Neural cell (in vitro differentiated cells): ENCODE measurements at regions not wholly inside any gene's neighbourhood (a gene's known extent, or its start where the extent isn't known, plus 50 kb on each side); places are given as distances from the start of the nearest gene placed in this dataset.

Source experiments
- H2AFZ ChIP-seq: fragments of 200-600, 300-800 bp; sonication (generic), shearing (Covaris generic); 2 replicates; pipeline ENCODE4 v1.6.0; 2014; ENCODE audit warnings: low read depth, mild to moderate bottlenecking, antibody characterized with exemption, low read length, moderate library complexity
- H3F3A ChIP-seq: fragments of 200-600 bp; shearing (Covaris generic); 2 replicates; pipeline ENCODE4 v1.6.1; 2016; ENCODE audit warnings: mild to moderate bottlenecking, moderate library complexity, mixed read lengths, antibody characterized with exemption, low read length; ENCODE audit not compliant: insufficient read depth, poor library complexity, severe bottlenecking
- H3K27ac ChIP-seq: fragments of 200-600, 300-800 bp; sonication (generic), shearing (Covaris generic); 2 replicates; pipeline ENCODE4 v1.5.1; 2014; ENCODE audit warnings: mild to moderate bottlenecking, low read length, moderate library complexity
- H3K27me3 ChIP-seq: fragments of 300-800, 200-600 bp; sonication (generic), shearing (Covaris generic); 2 replicates; pipeline ENCODE4 v1.6.0; 2014; ENCODE audit warnings: mild to moderate bottlenecking, low read depth, low read length, moderate library complexity; ENCODE audit not compliant: insufficient read depth
- H3K36me3 ChIP-seq: fragments of 300-800, 200-600 bp; sonication (generic), shearing (Covaris generic); 2 replicates; pipeline ENCODE4 v1.5.1; 2014; ENCODE audit warnings: mild to moderate bottlenecking, antibody characterized with exemption, low read length, moderate library complexity; ENCODE audit not compliant: insufficient read depth
- H3K4me2 ChIP-seq: fragments of 300-800, 200-600 bp; sonication (generic), shearing (Covaris generic); 2 replicates; pipeline ENCODE4 v1.6.0; 2014; ENCODE audit warnings: mild to moderate bottlenecking, low read length
- H3K4me3 ChIP-seq: fragments of 300-800, 200-600 bp; sonication (generic), shearing (Covaris generic); 2 replicates; pipeline ENCODE4 v1.5.1; 2014; ENCODE audit warnings: mild to moderate bottlenecking, low read length, moderate library complexity
- H3K79me2 ChIP-seq: fragments of 200-600 bp; shearing (Covaris generic); replicated peaks from 2 replicates; pipeline ENCODE4 v1.6.0; 2014; ENCODE audit warnings: mild to moderate bottlenecking, low read length, moderate library complexity; ENCODE audit not compliant: insufficient read depth
- H3K9ac ChIP-seq: fragments of 300-800, 200-600 bp; sonication (generic), shearing (Covaris generic); 2 replicates; pipeline ENCODE4 v1.6.1; 2016; ENCODE audit warnings: mild to moderate bottlenecking, low read length, mixed read lengths
- H3K9me2 ChIP-seq: fragments of 200-600 bp; shearing (Covaris generic); 2 replicates; pipeline ENCODE4 v1.6.1; 2016; ENCODE audit warnings: mild to moderate bottlenecking, low read length, mixed read lengths; ENCODE audit not compliant: insufficient read depth
- H3K9me3 ChIP-seq: fragments of 200-600, 300-800 bp; sonication (generic), shearing (Covaris generic); 2 replicates; pipeline ENCODE4 v1.6.1; 2016; ENCODE audit warnings: mild to moderate bottlenecking, mixed run types, low read length, moderate library complexity, mixed read lengths
- H4K20me1 ChIP-seq: fragments of 200-600 bp; shearing (Covaris generic); 2 replicates; pipeline ENCODE4 v1.6.1; 2016; ENCODE audit warnings: mild to moderate bottlenecking, mixed run types; ENCODE audit not compliant: insufficient read depth
- CTCF ChIP-seq: fragments of 450-650 bp; IDR thresholded peaks from 2 replicates; pipeline ENCODE4 v1.5.1; 2014; ENCODE audit warnings: antibody characterized with exemption, mild to moderate bottlenecking, moderate library complexity; ENCODE audit not compliant: poor library complexity, severe bottlenecking
- EP300 ChIP-seq: fragments of 450-650 bp; conservative IDR thresholded peaks from 2 replicates; pipeline ENCODE4 v1.6.1; 2014; ENCODE audit warnings: antibody characterized with exemption, mild to moderate bottlenecking, moderate library complexity; ENCODE audit not compliant: poor library complexity, severe bottlenecking
- EZH2 ChIP-seq: fragments of 200-600, 300-800 bp; shearing (Covaris generic), sonication (generic); IDR thresholded peaks from 2 replicates; pipeline ENCODE4 v1.6.1; 2014; ENCODE audit warnings: antibody characterized with exemption, low read length, borderline replicate concordance, mild to moderate bottlenecking; ENCODE audit not compliant: insufficient read depth, poor library complexity, severe bottlenecking
- MXI1 ChIP-seq: fragments of 450-650 bp; conservative IDR thresholded peaks from 2 replicates; pipeline ENCODE4 v1.6.1; 2014; ENCODE audit warnings: antibody characterized with exemption, mild to moderate bottlenecking; ENCODE audit not compliant: poor library complexity, severe bottlenecking
- POLR2AphosphoS5 ChIP-seq: IDR thresholded peaks from 2 replicates; pipeline ENCODE4 v1.6.1; 2012
- RAD21 ChIP-seq: fragments of 450-650 bp; conservative IDR thresholded peaks from 2 replicates; pipeline ENCODE4 v1.6.1; 2014; ENCODE audit warnings: antibody characterized with exemption, mild to moderate bottlenecking, moderate library complexity
- SMC3 ChIP-seq: fragments of 450-650 bp; conservative IDR thresholded peaks from 2 replicates; pipeline ENCODE4 v1.6.1; 2014; ENCODE audit warnings: antibody characterized with exemption, mild to moderate bottlenecking, moderate library complexity; ENCODE audit not compliant: poor library complexity
- TAF1 ChIP-seq: IDR thresholded peaks from 2 replicates; pipeline ENCODE4 v1.6.1; 2012; ENCODE audit warnings: low read depth
- TF ChIP-seq, protein P1 (sequence below): IDR thresholded peaks from 2 replicates; pipeline ENCODE4 v1.6.1; 2012; ENCODE audit warnings: borderline replicate concordance

GRCh38 chr11:30719371-30719770 is 133.2 kb upstream of the MPPED2 start:
- no peak overlapping the region for H2AFZ ChIP-seq

GRCh38 chr11:30717641-30718040 is 131.5 kb upstream of the MPPED2 start:
- H3K4me3 ChIP-seq, result no peak overlapping the region
- no peak overlapping the region for H3K27ac ChIP-seq
- H3K9me3 ChIP-seq, result no peaks in the 10 kb centered on the region
- H2AFZ ChIP-seq, result no peak overlapping the region
- no peak overlapping the region for H3K4me2 ChIP-seq
- no peaks in the 10 kb centered on the region for H3F3A ChIP-seq
- no peaks in the 10 kb centered on the region for H3K9me2 ChIP-seq
- no peaks in the 10 kb centered on the region for H3K36me3 ChIP-seq
- no peaks in the 10 kb centered on the region for H4K20me1 ChIP-seq
- no peak for TF ChIP-seq EP300
- no peak for TF ChIP-seq MXI1
- no peak for TF ChIP-seq CTCF
- TF ChIP-seq, protein P1, sequence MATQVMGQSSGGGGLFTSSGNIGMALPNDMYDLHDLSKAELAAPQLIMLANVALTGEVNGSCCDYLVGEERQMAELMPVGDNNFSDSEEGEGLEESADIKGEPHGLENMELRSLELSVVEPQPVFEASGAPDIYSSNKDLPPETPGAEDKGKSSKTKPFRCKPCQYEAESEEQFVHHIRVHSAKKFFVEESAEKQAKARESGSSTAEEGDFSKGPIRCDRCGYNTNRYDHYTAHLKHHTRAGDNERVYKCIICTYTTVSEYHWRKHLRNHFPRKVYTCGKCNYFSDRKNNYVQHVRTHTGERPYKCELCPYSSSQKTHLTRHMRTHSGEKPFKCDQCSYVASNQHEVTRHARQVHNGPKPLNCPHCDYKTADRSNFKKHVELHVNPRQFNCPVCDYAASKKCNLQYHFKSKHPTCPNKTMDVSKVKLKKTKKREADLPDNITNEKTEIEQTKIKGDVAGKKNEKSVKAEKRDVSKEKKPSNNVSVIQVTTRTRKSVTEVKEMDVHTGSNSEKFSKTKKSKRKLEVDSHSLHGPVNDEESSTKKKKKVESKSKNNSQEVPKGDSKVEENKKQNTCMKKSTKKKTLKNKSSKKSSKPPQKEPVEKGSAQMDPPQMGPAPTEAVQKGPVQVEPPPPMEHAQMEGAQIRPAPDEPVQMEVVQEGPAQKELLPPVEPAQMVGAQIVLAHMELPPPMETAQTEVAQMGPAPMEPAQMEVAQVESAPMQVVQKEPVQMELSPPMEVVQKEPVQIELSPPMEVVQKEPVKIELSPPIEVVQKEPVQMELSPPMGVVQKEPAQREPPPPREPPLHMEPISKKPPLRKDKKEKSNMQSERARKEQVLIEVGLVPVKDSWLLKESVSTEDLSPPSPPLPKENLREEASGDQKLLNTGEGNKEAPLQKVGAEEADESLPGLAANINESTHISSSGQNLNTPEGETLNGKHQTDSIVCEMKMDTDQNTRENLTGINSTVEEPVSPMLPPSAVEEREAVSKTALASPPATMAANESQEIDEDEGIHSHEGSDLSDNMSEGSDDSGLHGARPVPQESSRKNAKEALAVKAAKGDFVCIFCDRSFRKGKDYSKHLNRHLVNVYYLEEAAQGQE, result no peak
- TF ChIP-seq RAD21, result no peak
- TF ChIP-seq TAF1, result no peak
- no peak for TF ChIP-seq EZH2
- TF ChIP-seq POLR2AphosphoS5, result no peak
- TF ChIP-seq SMC3, result no peak
- no peak overlapping the region for H3K9ac ChIP-seq
- no peaks in the 10 kb centered on the region for H3K27me3 ChIP-seq
- no peaks in the 10 kb centered on the region for H3K79me2 ChIP-seq

More at GRCh38 chr11:30719371-30719770, 133.2 kb upstream of the MPPED2 start:
- Histone ChIP-seq H3K36me3 (no peaks in the 10 kb centered on the region), H3K27me3 (no peaks in the 10 kb centered on the region), H3K79me2 (no peaks in the 10 kb centered on the region), H3K9me3 (no peaks in the 10 kb centered on the region), H3K9ac (no peak overlapping the region), H4K20me1 (no peaks in the 10 kb centered on the region), H3K9me2 (no peaks in the 10 kb centered on the region), H3K27ac (no peak overlapping the region), H3K4me2 (no peak overlapping the region), H3K4me3 (no peak overlapping the region), H3F3A (no peaks in the 10 kb centered on the region)
- no peak for TF ChIP-seq CTCF
- TF ChIP-seq POLR2AphosphoS5, result no peak
- no peak for TF ChIP-seq TAF1
- no peak for TF ChIP-seq SMC3
- TF ChIP-seq EZH2, result no peak
- TF ChIP-seq RAD21, result no peak
- no peak for TF ChIP-seq MXI1
- TF ChIP-seq, protein P1, result no peak
